ENCODE measurements at regions not wholly inside any gene's neighbourhood (a gene's known extent, or its start where the extent isn't known, plus 50 kb on each side); places are given as distances from the start of the nearest gene placed in this dataset.

- no TSS peak for BruUV-seq (replicated peaks)
- intact Hi-C loops (cut with micrococcal nuclease; ENCODE audit: unreplicated experiment) = no loop called here
Observed at GRCh38 chr10:32169556-32169955, 113.3 kb upstream of the KIF5B start.

GRCh38 chr10:32167450-32167849, 111.2 kb upstream of the KIF5B start:
- Histone ChIP-seq H3K4me1 (ENCODE audit: insufficient read depth, low read length, poor library complexity, severe bottlenecking) (no peaks in the 10 kb centered on the region), H3K79me2 (ENCODE audit: insufficient read depth, low read depth, low read length) (no peaks in the 10 kb centered on the region), H3K9me2 (ENCODE audit: insufficient read depth, low read length) (no peaks in the 10 kb centered on the region), H3K4me2 (ENCODE audit: low read length) (no peak overlapping the region), H2AFZ (ENCODE audit: low read length) (no peak overlapping the region), H3K36me3 (ENCODE audit: insufficient read depth, low read length) (no peaks in the 10 kb centered on the region), H3K9me3 (ENCODE audit: low read length) (no peaks in the 10 kb centered on the region), H4K20me1 (ENCODE audit: insufficient read depth, low read length) (no peaks in the 10 kb centered on the region), H3K27ac (ENCODE audit: low read depth, low read length, poor library complexity, severe bottlenecking) (no peak overlapping the region), H3K4me3 (ENCODE audit: low read depth, low read length, poor library complexity, severe bottlenecking) (no peak overlapping the region)
- no peak for DNase-seq (ENCODE audit: low spot score)
- TF ChIP-seq EZH2phosphoT487 (IDR thresholded peaks at IDR 0.05; ENCODE audit: borderline replicate concordance, low read depth, low read length) (no peak), CTCF (conservative IDR thresholded peaks at IDR 0.05; ENCODE audit: low read length) (no peak)
- intact Hi-C loops (cut with micrococcal nuclease; ENCODE audit: unreplicated experiment) = no loop called here
- no TSS peak for BruUV-seq (replicated peaks)
- POLR2A ChIA-PET = no interaction called here
- CTCF ChIA-PET (ENCODE audit: unreplicated experiment) = no interaction called here

More at GRCh38 chr10:32169556-32169955, 113.3 kb upstream of the KIF5B start:
- Histone ChIP-seq H3K4me2 (ENCODE audit: low read length) (no peak overlapping the region), H3K79me2 (ENCODE audit: insufficient read depth, low read depth, low read length) (no peaks in the 10 kb centered on the region), H3K4me3 (ENCODE audit: low read depth, low read length, poor library complexity, severe bottlenecking) (no peak overlapping the region), H3K9me3 (ENCODE audit: low read length) (no peaks in the 10 kb centered on the region), H3K36me3 (ENCODE audit: insufficient read depth, low read length) (no peaks in the 10 kb centered on the region), H3K9me2 (ENCODE audit: insufficient read depth, low read length) (no peaks in the 10 kb centered on the region), H3K27ac (ENCODE audit: low read depth, low read length, poor library complexity, severe bottlenecking) (no peak overlapping the region), H3K4me1 (ENCODE audit: insufficient read depth, low read length, poor library complexity, severe bottlenecking) (no peaks in the 10 kb centered on the region), H4K20me1 (ENCODE audit: insufficient read depth, low read length) (no peaks in the 10 kb centered on the region), H2AFZ (ENCODE audit: low read length) (no peak overlapping the region)
- ChIA-PET POLR2A (no interaction called here), CTCF (ENCODE audit: unreplicated experiment) (no interaction called here)
- no peak for DNase-seq (ENCODE audit: low spot score)
- TF ChIP-seq EZH2phosphoT487 (IDR thresholded peaks at IDR 0.05; ENCODE audit: borderline replicate concordance, low read depth, low read length) (no peak), CTCF (conservative IDR thresholded peaks at IDR 0.05; ENCODE audit: low read length) (no peak)

GRCh38 chr10:32166365-32166764, 110.1 kb upstream of the KIF5B start:
- no peak overlapping the region for H3K4me3 ChIP-seq (ENCODE audit: low read depth, low read length, poor library complexity, severe bottlenecking)
- ChIA-PET POLR2A (interaction anchor here (0.6 kb wide), 2 partner anchors 47 to 1953 kb away, joined by 3 read pairs; no protein-coding TSS in a partner anchor), CTCF (ENCODE audit: unreplicated experiment) (no interaction called here)
- no peak for DNase-seq (ENCODE audit: low spot score)
- no peak overlapping the region for H3K4me2 ChIP-seq (ENCODE audit: low read length)
- H3K36me3 ChIP-seq (ENCODE audit: insufficient read depth, low read length) = no peaks in the 10 kb centered on the region
- H3K79me2 ChIP-seq (ENCODE audit: insufficient read depth, low read depth, low read length) = no peaks in the 10 kb centered on the region
- no peak for TF ChIP-seq CTCF (conservative IDR thresholded peaks at IDR 0.05; ENCODE audit: low read length)
- no peak for TF ChIP-seq EZH2phosphoT487 (IDR thresholded peaks at IDR 0.05; ENCODE audit: borderline replicate concordance, low read depth, low read length)
- no peak overlapping the region for H2AFZ ChIP-seq (ENCODE audit: low read length)
- no peaks in the 10 kb centered on the region for H3K9me2 ChIP-seq (ENCODE audit: insufficient read depth, low read length)
- H3K27ac ChIP-seq (ENCODE audit: low read depth, low read length, poor library complexity, severe bottlenecking) = no peak overlapping the region
- no peaks in the 10 kb centered on the region for H3K9me3 ChIP-seq (ENCODE audit: low read length)
- no peaks in the 10 kb centered on the region for H3K4me1 ChIP-seq (ENCODE audit: insufficient read depth, low read length, poor library complexity, severe bottlenecking)
- intact Hi-C loops (cut with micrococcal nuclease; ENCODE audit: unreplicated experiment) = no loop called here
- no peaks in the 10 kb centered on the region for H4K20me1 ChIP-seq (ENCODE audit: insufficient read depth, low read length)
- no TSS peak for BruUV-seq (replicated peaks)

Measured in OCI-LY7 (cell line).